DMS53 treated with DMSO at 0.1 percent for 48 hours (cell line): ENCODE measurements at regions not wholly inside any gene's neighbourhood (a gene's known extent, or its start where the extent isn't known, plus 50 kb on each side); places are given as distances from the start of the nearest gene placed in this dataset.
"Not testable (repeated sequence)": the region's sequence is repeated elsewhere in the genome, so short reads cannot be mapped to it uniquely, and the experiment has no call there.

Source experiments
- DNase-seq: peaks from one replicate; lab custom pipeline; 2025; ENCODE audit not compliant: unreplicated experiment; lab: John Stamatoyannopoulos, UW

- DNase-seq = no peak
These were observed 1904.9 kb downstream of the PCDH7 start for GRCh38 chr4:32624943-32625603.

GRCh38 chr4:32625687-32626337, 1905.6 kb downstream of the PCDH7 start:
- no peak for DNase-seq

GRCh38 chr4:32631831-32632230, 1911.7 kb downstream of the PCDH7 start:
- DNase-seq = no peak

GRCh38 chr4:32633421-32633820, 1913.3 kb downstream of the PCDH7 start:
- DNase-seq = no peak

GRCh38 chr4:32645653-32646052, 1925.5 kb downstream of the PCDH7 start:
- DNase-seq = no peak

GRCh38 chr4:32658019-32658418, 1937.8 kb downstream of the PCDH7 start:
- DNase-seq = no peak

GRCh38 chr4:32661229-32661628, 1941.1 kb downstream of the PCDH7 start:
- DNase-seq = no peak

- DNase-seq = no peak
These were observed 1942.6 kb downstream of the PCDH7 start for GRCh38 chr4:32662803-32663202.

GRCh38 chr4:32672359-32672758, 1952.2 kb downstream of the PCDH7 start:
- DNase-seq = no peak

GRCh38 chr4:32680946-32681345, 1960.8 kb downstream of the PCDH7 start:
- no peak for DNase-seq

- no peak for DNase-seq
These were observed 1964.0 kb downstream of the PCDH7 start for GRCh38 chr4:32684160-32684559.

GRCh38 chr4:32686123-32686522, 1966.0 kb downstream of the PCDH7 start:
- DNase-seq = no peak

- peak; percentile 59 for DNase-seq
These were observed 1969.3 kb downstream of the PCDH7 start for GRCh38 chr4:32689518-32689917.

- no peak for DNase-seq
These were observed 1977.2 kb downstream of the PCDH7 start for GRCh38 chr4:32697281-32697814.

GRCh38 chr4:32700838-32701237, 1980.7 kb downstream of the PCDH7 start:
- no peak for DNase-seq

GRCh38 chr4:32706893-32707292, 1986.7 kb downstream of the PCDH7 start:
- DNase-seq = no peak

- DNase-seq = not testable (repeated sequence)
These were observed 1996.0 kb downstream of the PCDH7 start for GRCh38 chr4:32716090-32716620.

- no peak for DNase-seq
These were observed 2015.9 kb downstream of the PCDH7 start for GRCh38 chr4:32735856-32736590.

- DNase-seq = no peak
These were observed 2024.0 kb downstream of the PCDH7 start for GRCh38 chr4:32744211-32744610.

GRCh38 chr4:32745351-32745750, 2025.2 kb downstream of the PCDH7 start:
- no peak for DNase-seq

- DNase-seq = no peak
These were observed 2027.9 kb downstream of the PCDH7 start for GRCh38 chr4:32748061-32748460.

- no peak for DNase-seq
These were observed 2028.3 kb downstream of the PCDH7 start for GRCh38 chr4:32748498-32748897.
